ENCODE measurements at regions not wholly inside any gene's neighbourhood (a gene's known extent, or its start where the extent isn't known, plus 50 kb on each side); places are given as distances from the start of the nearest gene placed in this dataset.
"Not testable (repeated sequence)": the region's sequence is repeated elsewhere in the genome, so short reads cannot be mapped to it uniquely, and the experiment has no call there.

DNA sequence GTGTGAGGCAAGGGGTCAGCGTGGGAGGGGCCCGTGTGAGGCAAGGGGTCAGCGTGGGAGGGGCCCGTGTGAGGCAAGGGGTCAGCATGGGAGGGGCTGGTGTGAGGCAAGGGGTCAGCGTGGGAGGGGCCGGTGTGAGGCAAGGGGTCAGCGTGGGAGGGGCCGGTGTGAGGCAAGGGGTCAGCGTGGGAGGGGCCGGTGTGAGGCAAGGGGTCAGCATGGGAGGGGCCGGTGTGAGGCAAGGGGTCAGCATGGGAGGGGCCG, 119.2 kb downstream of the SEPTIN14 start:
- not testable (repeated sequence) for DNase-seq

DNA sequence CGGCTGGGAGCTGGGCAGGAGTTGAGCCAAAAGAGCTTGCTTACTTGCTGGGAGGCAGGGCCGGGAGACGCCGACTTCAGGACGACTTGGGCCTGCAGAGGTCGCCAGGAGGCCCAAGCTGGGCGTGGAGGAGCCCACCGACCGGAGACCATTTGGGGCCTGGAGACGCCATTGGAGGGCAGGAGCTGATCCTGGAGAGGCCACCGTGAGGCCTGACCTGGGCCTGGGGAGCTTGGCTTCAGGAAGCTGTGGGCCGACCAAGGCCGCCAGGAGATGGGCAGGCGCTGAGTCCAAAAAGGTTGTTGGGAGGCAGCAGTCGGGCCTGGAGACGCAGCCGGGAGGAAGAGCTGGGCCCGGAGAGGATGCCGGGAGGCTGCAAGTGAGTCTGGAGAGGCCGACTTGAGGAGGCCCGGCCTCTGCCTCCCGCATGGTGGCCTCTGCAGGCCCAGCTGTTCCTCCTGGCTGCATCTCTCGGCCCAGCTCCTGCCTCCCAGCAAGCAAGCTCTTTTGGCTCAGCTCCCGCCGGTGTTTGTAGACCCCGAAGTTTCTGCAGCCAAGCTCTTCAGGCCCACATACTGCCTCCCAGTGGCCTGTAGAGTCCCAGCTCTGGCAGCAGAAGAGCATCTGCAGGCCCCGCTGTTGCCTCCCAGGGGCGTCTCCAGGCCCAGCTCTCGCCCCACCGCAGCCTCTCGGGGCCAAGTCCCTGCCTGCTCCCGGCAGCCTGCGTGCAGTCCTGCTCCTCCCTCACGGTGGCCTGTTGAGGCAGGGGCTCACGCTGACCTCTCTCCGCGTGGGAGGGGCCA, 119.7 kb downstream of the SEPTIN14 start:
- DNase-seq, result not testable (repeated sequence)

DNA sequence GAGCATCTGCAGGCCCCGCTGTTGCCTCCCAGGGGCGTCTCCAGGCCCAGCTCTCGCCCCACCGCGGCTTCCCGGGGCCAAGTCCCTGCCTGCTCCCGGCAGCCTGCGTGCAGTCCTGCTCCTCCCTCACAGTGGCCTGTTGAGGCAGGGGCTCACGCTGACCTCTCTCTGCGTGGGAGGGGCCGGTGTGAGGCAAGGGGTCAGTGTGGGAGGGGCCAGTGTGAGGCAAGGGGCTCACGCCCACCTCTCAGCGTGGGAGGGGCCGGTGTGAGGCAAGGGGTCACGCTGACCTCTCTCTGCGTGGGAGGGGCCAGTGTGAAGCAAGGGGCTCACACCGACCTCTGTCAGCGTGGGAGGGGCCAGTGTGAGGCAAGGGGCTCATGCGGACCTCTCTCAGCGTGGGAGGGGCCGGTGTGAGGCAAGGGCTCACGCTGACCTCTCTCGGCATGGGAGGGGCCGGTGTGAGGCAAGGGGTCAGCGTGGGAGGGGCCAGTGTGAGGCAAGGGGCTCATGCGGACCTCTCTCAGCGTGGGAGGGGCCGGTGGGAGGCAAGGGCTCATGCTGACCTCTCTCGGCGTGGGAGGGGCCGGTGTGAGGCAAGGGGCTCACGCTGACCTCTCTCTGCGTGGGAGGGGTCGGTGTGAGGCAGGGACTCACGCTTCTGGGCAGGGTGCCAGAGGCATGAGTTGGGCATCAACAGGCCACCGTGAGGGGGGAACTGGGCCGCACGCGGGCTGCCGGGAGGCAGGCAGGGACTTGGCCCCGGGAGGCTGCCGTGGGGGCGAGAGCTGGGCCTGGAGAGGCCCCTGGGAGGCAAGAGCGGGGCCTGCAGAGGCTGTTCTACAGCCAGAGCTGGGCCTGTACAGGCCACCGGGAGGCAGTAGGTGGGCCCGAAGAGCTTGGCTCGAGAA, 120.6 kb downstream of the SEPTIN14 start:
- not testable (repeated sequence) for DNase-seq

DNA sequence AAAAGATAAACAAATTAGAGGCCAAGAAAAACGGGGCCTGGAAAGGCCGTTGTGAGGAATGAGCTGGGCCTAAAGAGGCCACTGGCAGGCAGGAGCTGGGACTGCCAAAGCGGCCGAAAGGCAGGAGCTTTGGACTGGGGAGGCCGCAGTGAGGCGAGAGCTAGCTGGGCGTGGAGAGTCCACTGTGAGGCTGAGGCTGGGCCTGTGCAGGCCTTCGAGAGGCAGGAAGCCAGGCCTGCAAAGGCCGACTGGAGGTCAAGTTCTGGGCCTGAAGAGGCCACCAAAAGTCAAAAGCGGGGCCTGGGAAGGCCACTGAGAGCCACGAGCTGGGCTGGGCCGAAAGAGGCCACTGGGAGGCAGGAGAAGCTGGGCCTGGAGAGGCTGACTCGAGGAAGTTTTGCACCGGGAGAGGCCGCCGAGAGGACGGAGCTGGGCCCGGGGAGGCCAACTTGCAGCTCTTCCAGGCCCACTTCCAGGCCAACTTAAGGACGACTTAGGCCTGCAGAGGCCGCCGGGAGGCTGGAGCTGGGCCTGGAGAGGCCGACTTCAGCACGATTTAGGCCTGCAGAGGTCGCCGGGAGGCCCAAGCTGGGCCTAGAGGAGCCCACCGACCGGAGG, 121.8 kb downstream of the SEPTIN14 start:
- not testable (repeated sequence) for DNase-seq

DNA sequence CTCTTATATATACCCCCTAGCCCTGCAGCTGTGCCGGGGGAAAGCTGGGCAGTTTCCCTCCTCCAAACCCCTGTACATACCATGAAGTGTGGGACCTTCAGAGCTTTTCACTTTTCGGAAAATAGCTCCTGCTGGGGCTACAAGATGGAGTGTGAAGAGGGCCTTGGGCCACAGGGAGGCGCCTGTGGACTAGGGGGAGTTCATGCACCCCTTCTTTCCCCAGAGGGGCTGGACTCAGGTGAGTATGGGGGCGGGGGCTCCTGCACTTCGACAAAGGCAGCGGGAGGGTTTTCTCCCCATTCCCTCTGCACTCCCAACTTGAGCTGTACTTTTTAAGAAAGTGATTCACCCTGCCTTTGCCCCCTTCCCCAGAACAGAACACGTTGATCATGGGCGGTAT, 122.5 kb downstream of the SEPTIN14 start:
- not testable (repeated sequence) for DNase-seq

DNA sequence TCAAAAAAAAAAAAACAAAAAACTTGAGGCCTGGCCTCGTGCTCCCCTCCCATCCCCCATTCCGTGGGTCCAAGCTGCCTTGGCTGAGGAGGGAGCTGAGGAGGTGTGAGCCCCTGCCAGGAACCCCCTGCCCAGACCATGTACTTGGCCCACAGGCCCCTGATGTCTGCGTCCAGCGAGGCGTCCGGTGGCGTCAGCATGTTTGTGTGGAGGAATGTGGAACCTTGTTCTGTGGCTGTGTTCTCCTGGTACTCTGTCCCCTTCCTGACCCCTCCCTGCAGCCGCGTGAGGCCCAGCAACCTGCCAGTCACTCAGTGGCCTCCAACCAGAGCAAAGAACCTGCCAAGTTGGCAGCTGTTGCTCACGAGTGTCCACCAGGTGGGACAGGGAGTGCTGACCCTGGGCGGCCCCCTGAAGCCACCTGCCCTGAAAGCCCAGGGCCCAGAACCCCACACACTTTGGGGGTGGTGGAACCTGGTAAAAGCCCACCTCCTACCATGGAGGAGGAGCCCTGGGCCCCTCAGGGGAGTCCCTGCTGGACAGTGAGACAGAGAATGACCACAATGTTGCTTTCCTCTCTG, 125.8 kb downstream of the SEPTIN14 start:
- DNase-seq, result not testable (repeated sequence)

GRCh38 chr7:55733241-55734140, 129.1 kb downstream of the SEPTIN14 start:
- no peak for DNase-seq

DNA sequence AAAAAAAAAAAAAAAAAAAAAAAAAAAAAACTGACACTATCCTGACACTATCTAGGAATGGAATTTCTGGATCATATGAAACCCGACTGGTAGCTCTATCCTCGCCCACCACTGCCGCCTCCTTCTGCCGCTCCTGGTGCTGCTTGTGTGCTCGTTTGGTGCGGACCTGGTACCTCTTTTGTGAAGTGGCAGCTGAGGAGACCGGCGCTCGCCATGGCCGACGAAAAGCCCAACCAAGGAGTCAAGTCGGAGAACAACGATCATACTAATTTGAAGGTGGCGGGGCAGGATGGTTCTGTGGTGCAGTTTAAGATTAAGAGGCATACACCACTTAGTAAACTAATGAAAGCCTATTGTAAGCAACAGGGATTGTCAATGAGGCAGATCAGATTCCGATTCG, 130.6 kb downstream of the SEPTIN14 start:
- no peak for DNase-seq

GRCh38 chr7:55730197-55730596, 132.4 kb downstream of the SEPTIN14 start:
- DNase-seq, result no peak

DNA sequence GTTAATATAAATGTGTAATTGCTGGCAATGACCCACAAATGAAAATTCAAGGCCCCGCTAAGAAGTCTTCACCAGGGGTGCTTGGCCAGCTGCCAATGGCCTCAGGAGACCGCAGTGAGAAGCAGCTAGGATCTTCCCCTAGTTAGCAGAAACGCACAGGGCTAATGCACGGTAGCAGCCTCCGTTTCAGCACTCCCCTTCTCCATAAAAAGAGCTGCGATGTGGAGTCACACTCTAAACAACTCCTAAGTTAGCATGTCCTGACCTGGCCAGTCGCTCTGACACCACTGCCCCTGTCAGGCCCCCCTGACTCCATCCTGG, 139.0 kb downstream of the SEPTIN14 start:
- no peak for DNase-seq

GRCh38 chr7:55722874-55723620, 139.5 kb downstream of the SEPTIN14 start:
- not testable (repeated sequence) for DNase-seq

DNA sequence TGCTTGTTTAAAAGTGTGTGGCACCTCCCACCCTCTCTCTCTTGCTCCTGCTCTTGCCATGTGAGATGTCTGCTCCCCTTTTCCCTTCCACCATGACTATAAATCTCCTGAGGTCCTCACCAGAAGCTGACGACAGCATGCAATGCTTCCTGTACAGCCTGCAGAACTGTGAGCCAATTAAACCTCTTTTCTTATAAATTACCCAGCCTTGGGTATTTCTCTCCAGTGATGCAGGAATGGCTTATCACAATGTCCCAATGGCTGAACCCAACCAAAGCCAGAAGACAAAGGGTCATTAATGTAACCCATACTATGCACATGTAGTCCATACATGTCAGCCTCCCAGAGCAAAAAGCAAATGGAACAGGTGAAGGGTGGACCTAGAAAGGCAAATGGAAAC, 141.5 kb downstream of the SEPTIN14 start:
- DNase-seq, result not testable (repeated sequence)

GRCh38 chr7:55715247-55715867, 143.1 kb upstream of the VOPP1 start:
- DNase-seq, result not testable (repeated sequence)

DNA sequence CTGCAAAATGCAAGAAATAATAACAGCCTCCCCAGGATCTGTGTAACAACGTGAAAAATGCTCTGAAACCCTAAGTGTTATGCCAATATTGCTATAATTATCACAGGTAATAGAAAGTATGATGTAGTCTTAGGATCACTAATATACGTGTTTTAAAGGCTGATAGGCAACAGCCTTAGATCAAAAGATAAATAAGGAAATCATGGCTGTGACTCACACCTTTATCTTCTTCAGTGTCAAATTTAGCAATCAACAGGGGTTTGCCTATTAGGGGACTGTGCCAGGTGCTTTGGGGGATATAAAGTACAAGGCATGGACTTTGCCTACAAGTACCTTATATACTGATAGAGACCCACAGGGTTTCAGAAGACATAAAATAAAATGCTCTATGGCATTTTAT, 142.1 kb upstream of the VOPP1 start:
- not testable (repeated sequence) for DNase-seq

GRCh38 chr7:55710312-55710711, 138.0 kb upstream of the VOPP1 start:
- not testable (repeated sequence) for DNase-seq

GRCh38 chr7:55708028-55708427, 135.7 kb upstream of the VOPP1 start:
- DNase-seq, result not testable (repeated sequence)

GRCh38 chr7:55707410-55707809, 135.1 kb upstream of the VOPP1 start:
- DNase-seq, result not testable (repeated sequence)

GRCh38 chr7:55706451-55707195, 134.3 kb upstream of the VOPP1 start:
- not testable (repeated sequence) for DNase-seq

GRCh38 chr7:55705728-55706450, 133.6 kb upstream of the VOPP1 start:
- not testable (repeated sequence) for DNase-seq

Data from CD4-positive, alpha-beta T cell treated with Interleukin-4 for 1 hour (primary cell).